BJ (cell line): ENCODE measurements at regions not wholly inside any gene's neighbourhood (a gene's known extent, or its start where the extent isn't known, plus 50 kb on each side); places are given as distances from the start of the nearest gene placed in this dataset.
"Not testable (repeated sequence)": the region's sequence is repeated elsewhere in the genome, so short reads cannot be mapped to it uniquely, and the experiment has no call there.

Source experiments
- CTCF ChIA-PET: fragments of 350-600 bp; formaldehyde crosslinking; extraction: SDS; loops from one replicate; lab custom pipeline; 2021; ENCODE audit warnings: antibody characterized with exemption, inconsistent platforms; lab: Yijun Ruan, JAX
- POLR2A ChIA-PET: fragments of 300-600 bp; sonication (Branson Sonifier 250); formaldehyde crosslinking; extraction: SDS; loops from one replicate; lab custom pipeline; 2021; ENCODE audit warnings: antibody characterized with exemption; lab: Charles Lee
- DNase-seq: peaks from one replicate; pipeline ENCODE4 v3.0.0-alpha.2; 2011; ENCODE audit warnings: low read depth
- H3K27me3 ChIP-seq: 2 replicates; pipeline ENCODE4 v1.6.0; 2011; ENCODE audit warnings: low read length; ENCODE audit not compliant: control insufficient read depth, insufficient read depth
- H3K36me3 ChIP-seq: 2 replicates; pipeline ENCODE4 v1.5.1; 2011; ENCODE audit warnings: low read length; ENCODE audit not compliant: control insufficient read depth, insufficient read depth
- H3K4me3 ChIP-seq: 2 replicates; pipeline ENCODE4 v1.5.1; 2011; ENCODE audit warnings: low read depth, mild to moderate bottlenecking, control low read depth, low read length
- CTCF ChIP-seq: IDR thresholded peaks from 2 replicates; pipeline ENCODE4 v1.5.1; 2011; ENCODE audit warnings: low read depth, mild to moderate bottlenecking, control low read depth, inconsistent platforms, low read length, moderate library complexity; ENCODE audit not compliant: insufficient read depth

GRCh38 chr18:75977081-75977480 lies 518.0 kb downstream of the ZNF516 start:
- TF ChIP-seq CTCF = no peak
- CTCF ChIA-PET = no interaction called here
- peak; percentile 12 for DNase-seq
- H3K4me3 ChIP-seq = no peak overlapping the region
- no peaks in the 10 kb centered on the region for H3K27me3 ChIP-seq
- POLR2A ChIA-PET = no interaction called here
- H3K36me3 ChIP-seq = no peaks in the 10 kb centered on the region

- Histone ChIP-seq H3K36me3 (no peaks in the 10 kb centered on the region), H3K4me3 (no peak overlapping the region), H3K27me3 (no peaks in the 10 kb centered on the region)
- no peak for TF ChIP-seq CTCF
- ChIA-PET CTCF (interaction anchor here (0.6 kb wide), 1 partner anchor 13 kb away, joined by 3 read pairs; no protein-coding TSS in a partner anchor), POLR2A (no interaction called here)
- no peak for DNase-seq
These were observed 524.8 kb downstream of the ZNF516 start for GRCh38 chr18:75970212-75970611.

- ChIA-PET POLR2A (no interaction called here), CTCF (no interaction called here)
- Histone ChIP-seq H3K4me3 (no peak overlapping the region), H3K36me3 (no peaks in the 10 kb centered on the region), H3K27me3 (no peaks in the 10 kb centered on the region)
- TF ChIP-seq CTCF = no peak
- no peak for DNase-seq
These were observed 528.6 kb downstream of the ZNF516 start for GRCh38 chr18:75966431-75966830.

GRCh38 chr18:75962036-75962572 lies 532.9 kb downstream of the ZNF516 start:
- CTCF ChIA-PET = no interaction called here
- no peaks in the 10 kb centered on the region for H3K36me3 ChIP-seq
- H3K4me3 ChIP-seq = no peak overlapping the region
- TF ChIP-seq CTCF = no peak
- H3K27me3 ChIP-seq = no peaks in the 10 kb centered on the region
- no peak for DNase-seq
- POLR2A ChIA-PET = no interaction called here

GRCh38 chr18:75960356-75960755 lies 532.9 kb upstream of the SMIM21 start:
- H3K27me3 ChIP-seq, H3K36me3 ChIP-seq, DNase-seq, CTCF ChIA-PET, H3K4me3 ChIP-seq, POLR2A ChIA-PET: not testable (repeated sequence)

GRCh38 chr18:75959150-75959549 lies 531.6 kb upstream of the SMIM21 start:
- Histone ChIP-seq H3K4me3 (no peak overlapping the region), H3K36me3 (no peaks in the 10 kb centered on the region), H3K27me3 (no peaks in the 10 kb centered on the region)
- no peak for TF ChIP-seq CTCF
- no peak for DNase-seq
- ChIA-PET POLR2A (no interaction called here), CTCF (no interaction called here)
